ENCODE measurements at regions not wholly inside any gene's neighbourhood (a gene's known extent, or its start where the extent isn't known, plus 50 kb on each side); places are given as distances from the start of the nearest gene placed in this dataset.

DNA sequence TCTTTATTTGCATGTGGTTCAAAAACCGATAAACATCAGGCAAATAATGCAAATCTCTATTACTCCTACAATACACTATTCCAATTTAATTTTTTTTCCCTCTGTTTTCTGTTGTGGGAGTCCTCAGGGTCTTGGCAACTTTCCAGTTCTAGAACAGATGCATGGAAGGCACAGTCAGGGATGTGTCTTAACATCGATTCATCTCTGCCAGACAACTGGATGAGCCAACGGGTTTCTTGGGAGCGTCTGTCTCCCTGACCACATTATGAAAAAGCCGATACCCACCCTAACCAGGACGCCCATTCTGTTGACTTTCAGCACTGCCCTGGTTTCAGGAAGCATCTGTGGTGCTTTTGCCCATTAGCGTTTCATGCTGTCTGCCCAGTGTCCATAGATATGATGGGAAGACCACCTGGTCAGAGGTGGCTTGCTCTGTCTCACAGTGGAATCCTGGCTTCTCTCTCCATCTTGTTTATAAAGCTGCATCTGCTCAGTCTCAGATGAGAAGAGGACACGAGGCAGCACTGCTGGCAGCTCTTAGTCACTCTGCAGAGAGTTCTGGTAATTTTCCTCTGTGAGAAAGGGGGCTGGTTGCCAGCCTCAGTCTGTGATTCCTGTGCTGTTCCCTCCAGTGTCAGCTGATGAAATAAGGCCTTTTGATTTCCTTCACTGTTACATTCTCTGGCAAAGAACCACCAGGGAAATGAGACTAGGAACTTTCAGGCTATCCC lies 57.9 kb upstream of the KCNE4 start:
- no peak for TF ChIP-seq POLR2A (IDR thresholded peaks at IDR 0.05)
- TF ChIP-seq, protein P1, sequence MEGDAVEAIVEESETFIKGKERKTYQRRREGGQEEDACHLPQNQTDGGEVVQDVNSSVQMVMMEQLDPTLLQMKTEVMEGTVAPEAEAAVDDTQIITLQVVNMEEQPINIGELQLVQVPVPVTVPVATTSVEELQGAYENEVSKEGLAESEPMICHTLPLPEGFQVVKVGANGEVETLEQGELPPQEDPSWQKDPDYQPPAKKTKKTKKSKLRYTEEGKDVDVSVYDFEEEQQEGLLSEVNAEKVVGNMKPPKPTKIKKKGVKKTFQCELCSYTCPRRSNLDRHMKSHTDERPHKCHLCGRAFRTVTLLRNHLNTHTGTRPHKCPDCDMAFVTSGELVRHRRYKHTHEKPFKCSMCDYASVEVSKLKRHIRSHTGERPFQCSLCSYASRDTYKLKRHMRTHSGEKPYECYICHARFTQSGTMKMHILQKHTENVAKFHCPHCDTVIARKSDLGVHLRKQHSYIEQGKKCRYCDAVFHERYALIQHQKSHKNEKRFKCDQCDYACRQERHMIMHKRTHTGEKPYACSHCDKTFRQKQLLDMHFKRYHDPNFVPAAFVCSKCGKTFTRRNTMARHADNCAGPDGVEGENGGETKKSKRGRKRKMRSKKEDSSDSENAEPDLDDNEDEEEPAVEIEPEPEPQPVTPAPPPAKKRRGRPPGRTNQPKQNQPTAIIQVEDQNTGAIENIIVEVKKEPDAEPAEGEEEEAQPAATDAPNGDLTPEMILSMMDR (IDR thresholded peaks at IDR 0.05): no peak
- intact Hi-C loops (cut with DNase I): no loop called here

DNA sequence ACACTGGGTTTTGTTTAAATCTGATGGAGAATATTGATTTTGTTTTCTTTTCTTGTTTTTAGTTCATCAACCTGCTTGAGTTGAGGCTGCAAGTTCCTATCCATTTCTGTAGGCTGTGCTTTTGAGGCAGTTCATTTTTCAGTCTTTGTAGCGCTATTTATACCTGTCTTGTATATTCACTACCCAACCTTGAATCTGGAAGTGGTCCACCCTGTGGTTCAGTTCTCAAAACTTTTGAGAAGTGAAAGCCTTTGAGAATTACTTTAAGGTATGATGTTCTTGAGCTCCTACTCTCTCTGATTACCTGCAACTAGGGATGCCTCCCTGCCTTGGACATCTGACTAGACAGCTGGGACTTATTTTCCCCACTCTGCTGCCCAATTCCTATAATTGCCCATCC lies 53.5 kb upstream of the KCNE4 start:
- Histone ChIP-seq H3K4me3 (no peak overlapping the region), H3K27me3 (no peaks in the 10 kb centered on the region), H3K4me1 (replicated peaks in 1 of 2) (peaks cover 5 to 11% of the 10 kb centered on the region in 2 donors), H3K36me3 (replicated peaks in 1 of 2) (no peaks in the 10 kb centered on the region), H3K27ac (no peak overlapping the region), H3K9me3 (replicated peaks in 1 of 3) (no peaks in the 10 kb centered on the region)
- TF ChIP-seq, protein P1 (IDR thresholded peaks at IDR 0.05): no peak
- TF ChIP-seq POLR2A (IDR thresholded peaks at IDR 0.05): no peak
- intact Hi-C loops (cut with DNase I): no loop called here
- WGBS, 4 donors: 92 to 95% (median 94%) methylated on average over 1 of the region's 1 CpG
- no peak for DNase-seq

More for the DNA sequence above, 57.9 kb upstream of the KCNE4 start:
- Histone ChIP-seq H3K4me3 (no peak overlapping the region), H3K27me3 (no peaks in the 10 kb centered on the region), H3K27ac (peak overlapping the region in 4 of 5 donors; percentile 4 to 87 (median 70)), H3K9me3 (replicated peaks in 1 of 3) (no peaks in the 10 kb centered on the region), H3K4me1 (replicated peaks in 1 of 2) (peaks cover 5 to 11% of the 10 kb centered on the region in 2 donors), H3K36me3 (replicated peaks in 1 of 2) (no peaks in the 10 kb centered on the region)
- DNase-seq: peak; percentile 67 to 96 (median 84)
- WGBS, 4 donors: 49 to 61% (median 55%) methylated on average over 7 to 8 of the region's 8 CpGs

DNA sequence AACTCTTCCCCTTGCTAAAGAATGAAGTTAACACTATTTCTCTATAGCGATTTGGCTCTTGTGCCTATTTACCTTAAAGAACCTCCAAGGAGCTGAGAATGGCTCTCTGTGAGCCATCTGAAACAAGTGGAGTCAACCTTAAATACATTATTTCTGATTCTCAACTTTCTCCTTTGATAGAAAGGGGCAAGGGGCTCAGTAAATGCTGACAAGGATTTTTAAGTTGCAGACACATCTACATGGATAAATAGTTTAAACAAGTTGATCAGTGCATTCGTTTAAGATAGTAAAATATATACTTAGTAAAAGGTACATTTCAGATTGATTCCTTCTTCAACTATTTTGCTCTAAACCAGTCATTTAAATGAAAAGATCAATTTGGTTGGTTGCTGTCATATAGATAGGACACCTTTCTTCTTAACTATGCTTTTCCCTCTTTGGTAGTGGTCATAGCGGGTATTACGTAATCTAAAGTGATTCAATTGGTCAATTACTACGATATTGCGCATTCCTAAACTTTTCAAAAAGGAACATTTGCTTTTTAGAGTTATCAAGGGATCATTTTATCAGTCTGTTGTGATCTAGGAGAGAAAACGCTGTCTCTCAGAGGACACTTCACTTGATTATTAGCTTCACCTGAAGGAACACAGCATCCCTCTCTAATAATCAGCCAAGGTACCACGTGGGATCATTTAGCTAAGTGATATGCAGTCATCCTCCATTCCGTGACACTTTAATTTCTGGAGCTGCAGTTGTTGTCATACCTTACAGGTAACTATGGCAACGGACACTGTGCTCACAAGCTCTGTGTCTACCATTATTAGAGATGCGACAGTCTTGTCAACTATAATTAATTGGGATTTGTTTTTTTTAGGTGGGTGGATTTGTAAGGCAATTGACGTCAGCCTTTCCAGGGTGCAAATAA lies 50.9 kb upstream of the KCNE4 start:
- H3K27me3 ChIP-seq: no peaks in the 10 kb centered on the region
- no peak overlapping the region for H3K27ac ChIP-seq
- intact Hi-C loops (cut with DNase I): no loop called here
- no peaks in the 10 kb centered on the region for H3K9me3 ChIP-seq (replicated peaks in 1 of 3)
- H3K4me1 ChIP-seq (replicated peaks in 1 of 2): no peaks in the 10 kb centered on the region
- no peak for DNase-seq
- H3K36me3 ChIP-seq (replicated peaks in 1 of 2): no peaks in the 10 kb centered on the region
- TF ChIP-seq, protein P1 (IDR thresholded peaks at IDR 0.05): no peak
- TF ChIP-seq POLR2A (IDR thresholded peaks at IDR 0.05): no peak
- WGBS, 4 donors: 77 to 87% (median 79%) methylated on average over 12 of the region's 12 CpGs
- no peak overlapping the region for H3K4me3 ChIP-seq

DNA sequence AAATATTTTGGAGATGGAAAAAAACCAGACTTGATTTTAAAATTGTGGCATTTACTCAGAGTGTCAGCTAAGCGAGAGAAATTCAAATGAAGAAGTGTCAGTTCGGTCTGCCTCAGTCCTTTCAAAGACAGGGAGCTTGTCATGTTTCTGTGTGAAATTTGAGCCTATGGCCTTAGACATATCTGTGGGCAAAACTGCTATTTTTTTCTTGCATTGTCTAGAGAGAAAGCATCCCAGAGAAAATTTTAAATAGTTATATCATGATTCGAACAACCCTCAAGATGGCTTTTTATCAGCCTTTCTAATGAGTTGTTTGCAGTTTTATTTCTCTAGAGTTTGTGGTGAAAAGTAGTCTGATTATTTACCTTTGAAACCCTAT lies 50.2 kb upstream of the KCNE4 start:
- no peak for TF ChIP-seq POLR2A (IDR thresholded peaks at IDR 0.05)
- TF ChIP-seq, protein P1 (IDR thresholded peaks at IDR 0.05): no peak
- H3K36me3 ChIP-seq (replicated peaks in 1 of 2): no peaks in the 10 kb centered on the region
- WGBS, 4 donors: 73 to 81% (median 77%) methylated on average over 3 of the region's 3 CpGs
- DNase-seq: no peak
- no peaks in the 10 kb centered on the region for H3K9me3 ChIP-seq (replicated peaks in 1 of 3)
- H3K4me1 ChIP-seq (replicated peaks in 1 of 2): no peaks in the 10 kb centered on the region
- H3K4me3 ChIP-seq: no peak overlapping the region
- intact Hi-C loops (cut with DNase I): no loop called here
- no peak overlapping the region for H3K27ac ChIP-seq
- H3K27me3 ChIP-seq: no peaks in the 10 kb centered on the region

Data from adrenal gland (tissue), 9 donors.